K562 (cell line): ENCODE measurements at regions not wholly inside any gene's neighbourhood (a gene's known extent, or its start where the extent isn't known, plus 50 kb on each side); places are given as distances from the start of the nearest gene placed in this dataset.

Experiments
- EP300 ChIP-seq: IDR thresholded peaks from 2 replicates; pipeline ENCODE4 v1.6.1; 2012; ENCODE audit warnings: low read length, improper control_type of control experiment
- ESRRA ChIP-seq: fragments of 450-650 bp; IDR thresholded peaks from 2 replicates; pipeline ENCODE4 v1.6.1; 2014; ENCODE audit warnings: low read depth, mild to moderate bottlenecking, moderate library complexity, borderline replicate concordance
- KLF6 ChIP-seq: fragments of 250-450 bp; sonication (Bioruptor Pico); IDR thresholded peaks from 2 replicates; pipeline ENCODE4 v1.4.0; 2020; ENCODE audit warnings: mild to moderate bottlenecking, moderate library complexity, borderline replicate concordance
- MYNN ChIP-seq, 2 experiments: sonication (generic); formaldehyde crosslinking in 1 of 2; IDR thresholded peaks; 2 replicates each; pipeline versions ENCODE4 v1.5.0 to v1.6.1; 2016 to 2020; ENCODE audit warnings: antibody characterized with exemption in 1 of 2, missing genetic modification reagents in 1 of 2
- RBM22 ChIP-seq: fragments of 200-400 bp; formaldehyde crosslinking; IDR thresholded peaks from 2 replicates; pipeline ENCODE4 v1.6.1; 2018; ENCODE audit warnings: low read length, low read depth; ENCODE audit not compliant: poor library complexity, severe bottlenecking
- SAFB2 ChIP-seq: fragments of 200-400 bp; formaldehyde crosslinking; IDR thresholded peaks from 2 replicates; pipeline ENCODE4 v1.6.1; 2018; ENCODE audit warnings: borderline replicate concordance, low read length, low read depth, moderate library complexity; ENCODE audit not compliant: severe bottlenecking
- TARDBP ChIP-seq: fragments of 450-650 bp; IDR thresholded peaks from 2 replicates; pipeline ENCODE4 v1.6.1; 2016
- TEAD4 ChIP-seq, 2 experiments: sonication (generic) in 1 of 2; formaldehyde crosslinking in 1 of 2; IDR thresholded peaks; 2 replicates each; pipeline versions ENCODE4 v1.6.1 to v1.8.0; 2012 to 2022; ENCODE audit warnings: borderline replicate concordance in 1 of 2, inconsistent platforms in 1 of 2, low read length in 1 of 2, mild to moderate bottlenecking in 1 of 2, missing genetic modification reagents in 1 of 2
- ZNF3 ChIP-seq: fragments of 250-450 bp; sonication (Bioruptor Pico); IDR thresholded peaks from 2 replicates; pipeline ENCODE4 v1.5.0; 2021; ENCODE audit warnings: mild to moderate bottlenecking, moderate library complexity
- TF ChIP-seq, protein P1 (sequence below): sonication (generic); formaldehyde crosslinking; IDR thresholded peaks from 2 replicates; pipeline ENCODE4 v1.9.0; 2022; ENCODE audit warnings: mild to moderate bottlenecking, missing genetic modification reagents
- TF ChIP-seq, protein P2 (sequence below), 3 experiments: IDR thresholded peaks in 2 of 3; conservative IDR thresholded peaks in 1 of 3; 2 replicates each; pipeline ENCODE4 v1.5.1; 2011 to 2012; ENCODE audit warnings: low read length in 3 of 3, mild to moderate bottlenecking in 3 of 3, control low read depth in 2 of 3, improper control_type of control experiment in 1 of 3, inconsistent platforms in 1 of 3, low read depth in 1 of 3, mixed read lengths in 1 of 3, moderate library complexity in 1 of 3; ENCODE audit not compliant: insufficient read depth in 2 of 3
- TF ChIP-seq, protein P3 (sequence below): fragments of 450-650 bp; IDR thresholded peaks from 2 replicates; pipeline ENCODE4 v1.6.1; 2016

DNA sequence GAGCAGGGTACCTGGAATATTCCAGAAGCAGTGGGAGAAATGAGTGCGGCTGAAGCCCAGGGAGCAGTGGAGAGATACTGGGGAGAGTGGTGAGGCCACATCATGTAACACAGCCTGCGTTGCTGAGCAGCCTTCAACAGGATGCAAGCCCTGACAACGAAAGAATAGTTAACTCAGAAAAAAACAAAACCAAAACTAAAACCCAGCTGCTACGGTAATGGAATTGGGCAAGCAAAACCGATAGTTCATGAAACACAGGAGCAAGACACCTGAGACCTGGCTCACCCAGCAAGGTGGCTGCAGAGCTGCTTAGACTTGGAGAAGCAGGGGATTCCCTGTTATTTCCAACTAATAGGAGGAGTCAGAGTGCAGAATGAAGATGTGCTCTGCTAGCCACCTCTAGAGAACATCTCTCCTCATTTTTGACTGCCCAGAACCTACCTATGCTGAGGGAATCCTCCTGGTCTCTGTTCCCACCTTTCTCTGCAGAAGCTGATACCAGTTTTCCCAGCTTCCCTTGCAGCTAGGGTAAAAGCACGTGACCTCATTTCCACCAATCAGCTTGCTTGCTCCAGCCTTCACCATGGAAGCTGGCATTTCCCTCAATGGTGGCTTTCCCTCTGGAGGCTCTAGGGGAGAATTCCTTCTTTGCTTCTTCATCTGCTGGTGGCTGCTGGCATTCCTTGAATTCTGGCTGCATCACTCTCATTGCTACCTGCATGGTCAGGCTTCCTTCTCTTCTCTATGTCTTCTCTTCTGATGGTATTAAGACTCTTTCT, 59.4 kb upstream of the XYLT1 start:
- TF ChIP-seq RBM22 (no peak), KLF6 (CRISPR knock-in tag) (no peak), ZNF3 (no peak), SAFB2 (no peak), MYNN (IDR thresholded peaks at IDR 0.05) (no peak), MYNN (CRISPR knock-in tag; IDR thresholded peaks at IDR 0.05) (no peak), ESRRA (no peak), EP300 (no peak), TARDBP (no peak), TEAD4 (IDR thresholded peaks at IDR 0.05; ENCODE audit: low read length) (no peak), TEAD4 (CRISPR knock-in tag; IDR thresholded peaks at IDR 0.05; ENCODE audit: borderline replicate concordance) (no peak)
- TF ChIP-seq, protein P1, sequence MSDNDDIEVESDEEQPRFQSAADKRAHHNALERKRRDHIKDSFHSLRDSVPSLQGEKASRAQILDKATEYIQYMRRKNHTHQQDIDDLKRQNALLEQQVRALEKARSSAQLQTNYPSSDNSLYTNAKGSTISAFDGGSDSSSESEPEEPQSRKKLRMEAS (CRISPR knock-in tag) = no peak
- TF ChIP-seq, protein P2, sequence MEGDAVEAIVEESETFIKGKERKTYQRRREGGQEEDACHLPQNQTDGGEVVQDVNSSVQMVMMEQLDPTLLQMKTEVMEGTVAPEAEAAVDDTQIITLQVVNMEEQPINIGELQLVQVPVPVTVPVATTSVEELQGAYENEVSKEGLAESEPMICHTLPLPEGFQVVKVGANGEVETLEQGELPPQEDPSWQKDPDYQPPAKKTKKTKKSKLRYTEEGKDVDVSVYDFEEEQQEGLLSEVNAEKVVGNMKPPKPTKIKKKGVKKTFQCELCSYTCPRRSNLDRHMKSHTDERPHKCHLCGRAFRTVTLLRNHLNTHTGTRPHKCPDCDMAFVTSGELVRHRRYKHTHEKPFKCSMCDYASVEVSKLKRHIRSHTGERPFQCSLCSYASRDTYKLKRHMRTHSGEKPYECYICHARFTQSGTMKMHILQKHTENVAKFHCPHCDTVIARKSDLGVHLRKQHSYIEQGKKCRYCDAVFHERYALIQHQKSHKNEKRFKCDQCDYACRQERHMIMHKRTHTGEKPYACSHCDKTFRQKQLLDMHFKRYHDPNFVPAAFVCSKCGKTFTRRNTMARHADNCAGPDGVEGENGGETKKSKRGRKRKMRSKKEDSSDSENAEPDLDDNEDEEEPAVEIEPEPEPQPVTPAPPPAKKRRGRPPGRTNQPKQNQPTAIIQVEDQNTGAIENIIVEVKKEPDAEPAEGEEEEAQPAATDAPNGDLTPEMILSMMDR (IDR thresholded peaks at IDR 0.05 in 2 of 3, conservative IDR thresholded peaks at IDR 0.05 in 1 of 3; ENCODE audit: insufficient read depth in 2 of 3, low read depth in 1 of 3, low read length in 3 of 3) = no peak
- TF ChIP-seq, protein P3, sequence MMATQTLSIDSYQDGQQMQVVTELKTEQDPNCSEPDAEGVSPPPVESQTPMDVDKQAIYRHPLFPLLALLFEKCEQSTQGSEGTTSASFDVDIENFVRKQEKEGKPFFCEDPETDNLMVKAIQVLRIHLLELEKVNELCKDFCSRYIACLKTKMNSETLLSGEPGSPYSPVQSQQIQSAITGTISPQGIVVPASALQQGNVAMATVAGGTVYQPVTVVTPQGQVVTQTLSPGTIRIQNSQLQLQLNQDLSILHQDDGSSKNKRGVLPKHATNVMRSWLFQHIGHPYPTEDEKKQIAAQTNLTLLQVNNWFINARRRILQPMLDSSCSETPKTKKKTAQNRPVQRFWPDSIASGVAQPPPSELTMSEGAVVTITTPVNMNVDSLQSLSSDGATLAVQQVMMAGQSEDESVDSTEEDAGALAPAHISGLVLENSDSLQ = no peak
